ENCODE measurements at regions not wholly inside any gene's neighbourhood (a gene's known extent, or its start where the extent isn't known, plus 50 kb on each side); places are given as distances from the start of the nearest gene placed in this dataset.

DNA sequence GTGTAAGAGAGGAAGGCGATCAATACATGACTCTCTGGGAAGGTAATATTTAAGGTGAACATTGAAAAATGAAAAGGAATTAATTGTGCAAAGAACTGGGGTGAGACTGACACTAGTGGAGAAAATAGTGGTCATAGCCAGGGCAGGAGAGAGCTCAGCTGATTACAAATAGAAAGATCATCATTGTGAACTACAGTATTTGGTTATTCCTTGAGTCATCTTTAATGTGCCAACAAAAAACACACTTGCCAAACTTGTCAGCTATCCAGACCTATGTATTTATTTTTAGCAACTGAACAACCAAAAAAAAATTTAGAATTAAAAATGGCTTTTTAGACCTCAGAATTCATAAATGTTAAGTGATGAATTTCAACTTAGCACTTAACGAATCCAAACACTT, 749.8 kb upstream of the CDH9 start:
- in situ Hi-C loops (cut with MboI; ENCODE audit: low pct_ligation_motif_present in 1 of 4, low pct_unique_long_range_greater_than_20kb in 1 of 4, low sequenced_read_pairs in 3 of 4): no loop called here

DNA sequence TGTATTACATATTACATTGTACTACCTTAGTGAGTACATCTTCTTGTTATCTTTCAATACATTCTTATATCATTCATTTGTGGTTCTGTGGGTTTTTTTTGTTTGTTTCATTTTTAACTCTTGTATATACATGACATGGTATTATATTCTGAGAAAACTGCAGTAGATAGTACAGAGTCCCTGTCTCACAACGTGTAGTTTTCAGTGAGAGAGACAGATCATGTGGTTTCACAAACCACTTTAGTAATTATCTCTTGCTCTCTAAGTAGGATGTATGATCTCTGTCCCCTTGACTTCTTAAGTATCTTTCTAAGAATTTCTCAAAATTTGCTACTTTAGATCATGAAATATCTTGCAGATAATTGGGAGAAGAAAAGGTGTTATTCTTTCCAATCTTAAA, 745.9 kb upstream of the CDH9 start:
- Histone ChIP-seq H3K4me1 (no peaks in the 10 kb centered on the region), H3K36me3 (no peaks in the 10 kb centered on the region), H3K27ac (no peak overlapping the region), H3K9me3 (no peaks in the 10 kb centered on the region), H3K27me3 (no peaks in the 10 kb centered on the region), H3K4me3 (no peak overlapping the region)
- intact Hi-C loops (cut with DNase I; ENCODE audit: low total_unique reads): no loop called here
- no peak for DNase-seq
- in situ Hi-C loops (cut with MboI; ENCODE audit: low pct_ligation_motif_present in 1 of 4, low pct_unique_long_range_greater_than_20kb in 1 of 4, low sequenced_read_pairs in 3 of 4): no loop called here
- TF ChIP-seq POLR2A (IDR thresholded peaks at IDR 0.05): no peak
- TF ChIP-seq, protein P1, sequence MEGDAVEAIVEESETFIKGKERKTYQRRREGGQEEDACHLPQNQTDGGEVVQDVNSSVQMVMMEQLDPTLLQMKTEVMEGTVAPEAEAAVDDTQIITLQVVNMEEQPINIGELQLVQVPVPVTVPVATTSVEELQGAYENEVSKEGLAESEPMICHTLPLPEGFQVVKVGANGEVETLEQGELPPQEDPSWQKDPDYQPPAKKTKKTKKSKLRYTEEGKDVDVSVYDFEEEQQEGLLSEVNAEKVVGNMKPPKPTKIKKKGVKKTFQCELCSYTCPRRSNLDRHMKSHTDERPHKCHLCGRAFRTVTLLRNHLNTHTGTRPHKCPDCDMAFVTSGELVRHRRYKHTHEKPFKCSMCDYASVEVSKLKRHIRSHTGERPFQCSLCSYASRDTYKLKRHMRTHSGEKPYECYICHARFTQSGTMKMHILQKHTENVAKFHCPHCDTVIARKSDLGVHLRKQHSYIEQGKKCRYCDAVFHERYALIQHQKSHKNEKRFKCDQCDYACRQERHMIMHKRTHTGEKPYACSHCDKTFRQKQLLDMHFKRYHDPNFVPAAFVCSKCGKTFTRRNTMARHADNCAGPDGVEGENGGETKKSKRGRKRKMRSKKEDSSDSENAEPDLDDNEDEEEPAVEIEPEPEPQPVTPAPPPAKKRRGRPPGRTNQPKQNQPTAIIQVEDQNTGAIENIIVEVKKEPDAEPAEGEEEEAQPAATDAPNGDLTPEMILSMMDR (IDR thresholded peaks at IDR 0.05): no peak
- TF ChIP-seq EP300 (IDR thresholded peaks at IDR 0.05; ENCODE audit: low read depth): no peak
- TF ChIP-seq POLR2AphosphoS5 (IDR thresholded peaks at IDR 0.05): no peak
- WGBS, 2 donors (ENCODE audit: low coverage in 1 of 2): 75 to 78% methylated on average over 1 of the region's 1 CpG

More for the DNA sequence above, 749.8 kb upstream of the CDH9 start:
- no peak for DNase-seq
- 86 to 92% methylated on average over 2 of the region's 2 CpGs for WGBS, 2 donors (ENCODE audit: low coverage in 1 of 2)
- intact Hi-C loops (cut with DNase I; ENCODE audit: low total_unique reads): no loop called here
- Histone ChIP-seq H3K4me1 (no peaks in the 10 kb centered on the region), H3K4me3 (no peak overlapping the region), H3K9me3 (peaks cover 0 to 3% of the 10 kb centered on the region in 2 donors), H3K36me3 (no peaks in the 10 kb centered on the region), H3K27me3 (no peaks in the 10 kb centered on the region), H3K27ac (no peak overlapping the region)
- TF ChIP-seq EP300 (IDR thresholded peaks at IDR 0.05; ENCODE audit: low read depth) (no peak), POLR2AphosphoS5 (IDR thresholded peaks at IDR 0.05) (no peak), POLR2A (IDR thresholded peaks at IDR 0.05) (no peak)
- TF ChIP-seq, protein P1 (IDR thresholded peaks at IDR 0.05): no peak

DNA sequence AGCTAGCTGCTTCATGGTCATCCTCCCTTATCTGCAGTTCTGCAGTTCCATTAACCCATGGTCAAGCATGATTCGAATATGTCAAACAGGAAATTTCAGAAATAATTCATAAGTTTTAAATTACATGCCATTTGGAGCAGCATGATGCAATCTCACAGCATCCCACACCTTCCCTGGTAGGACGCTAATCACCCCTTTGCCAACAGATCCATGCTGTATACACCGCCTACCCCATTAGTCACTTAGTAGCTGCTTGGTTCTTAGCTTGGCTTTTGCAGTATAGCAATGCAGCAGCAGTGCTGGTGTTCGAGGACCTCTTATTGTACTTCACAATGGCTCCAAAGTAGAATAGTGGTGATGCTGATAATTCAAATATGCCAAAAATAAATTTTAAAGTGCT, 739.7 kb upstream of the CDH9 start:
- no peak for DNase-seq
- Histone ChIP-seq H3K27me3 (no peaks in the 10 kb centered on the region), H3K9me3 (peaks cover 0 to 3% of the 10 kb centered on the region in 2 donors), H3K36me3 (no peaks in the 10 kb centered on the region), H3K27ac (no peak overlapping the region), H3K4me3 (no peak overlapping the region), H3K4me1 (no peaks in the 10 kb centered on the region)
- 72% methylated on average over 4 of the region's 4 CpGs; no CpG with 5 or more reads in 1 of the 2 donors for WGBS, 2 donors (ENCODE audit: low coverage in 1 of 2)
- in situ Hi-C loops (cut with MboI; ENCODE audit: low pct_ligation_motif_present in 1 of 4, low pct_unique_long_range_greater_than_20kb in 1 of 4, low sequenced_read_pairs in 3 of 4) (no loop called here), intact Hi-C loops (cut with DNase I; ENCODE audit: low total_unique reads) (no loop called here)
- TF ChIP-seq POLR2AphosphoS5 (IDR thresholded peaks at IDR 0.05): no peak

DNA sequence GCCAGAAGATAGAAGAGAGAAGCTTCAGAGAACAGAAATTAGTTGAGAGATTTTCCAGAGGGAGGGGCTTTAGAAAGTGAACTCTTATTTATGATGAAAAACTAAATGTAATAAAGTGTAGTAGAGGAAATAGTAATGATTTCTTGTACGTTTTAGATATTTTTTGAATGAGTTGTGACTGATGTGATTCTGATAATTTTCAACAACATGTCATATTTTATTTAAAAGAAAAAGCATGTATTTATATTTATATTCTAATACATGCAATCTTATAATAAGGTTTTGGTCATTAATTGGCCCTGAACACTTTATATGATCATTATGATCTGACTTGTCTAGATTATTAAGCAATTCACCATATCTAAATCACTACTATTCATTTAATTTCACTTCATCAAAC, 735.2 kb upstream of the CDH9 start:
- Histone ChIP-seq H3K27ac (no peak overlapping the region), H3K4me3 (no peak overlapping the region), H3K27me3 (no peaks in the 10 kb centered on the region), H3K9me3 (peaks cover 0 to 3% of the 10 kb centered on the region in 2 donors), H3K4me1 (no peaks in the 10 kb centered on the region), H3K36me3 (no peaks in the 10 kb centered on the region)
- in situ Hi-C loops (cut with MboI; ENCODE audit: low pct_ligation_motif_present in 1 of 4, low pct_unique_long_range_greater_than_20kb in 1 of 4, low sequenced_read_pairs in 3 of 4) (no loop called here), intact Hi-C loops (cut with DNase I; ENCODE audit: low total_unique reads) (no loop called here)
- 31 to 62% methylated on average over 1 of the region's 1 CpG for WGBS, 2 donors (ENCODE audit: low coverage in 1 of 2)
- no peak for TF ChIP-seq POLR2A (IDR thresholded peaks at IDR 0.05)
- TF ChIP-seq, protein P1 (IDR thresholded peaks at IDR 0.05): no peak
- TF ChIP-seq EP300 (IDR thresholded peaks at IDR 0.05; ENCODE audit: low read depth): no peak
- no peak for TF ChIP-seq POLR2AphosphoS5 (IDR thresholded peaks at IDR 0.05)
- no peak for DNase-seq

DNA sequence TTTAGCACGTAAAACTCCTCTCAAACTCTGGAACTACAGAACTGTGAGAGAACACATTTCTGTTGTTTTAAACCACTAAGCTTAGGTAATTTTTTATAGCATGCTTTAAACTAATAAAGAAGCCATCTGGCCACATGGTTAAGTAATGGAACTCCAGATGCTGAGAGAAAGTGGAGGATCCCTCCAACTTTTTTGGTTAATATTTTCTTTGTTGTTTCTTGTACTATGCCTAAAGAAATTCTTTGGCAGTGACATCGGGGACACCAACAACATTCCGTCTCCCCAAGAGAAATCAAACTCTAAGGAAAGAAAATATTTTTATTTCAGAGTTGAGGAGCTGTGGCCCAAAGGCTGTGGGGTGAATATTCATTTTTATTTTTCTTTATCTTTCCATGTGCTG, 734.8 kb upstream of the CDH9 start:
- Histone ChIP-seq H3K9me3 (peaks cover 0 to 3% of the 10 kb centered on the region in 2 donors), H3K27me3 (no peaks in the 10 kb centered on the region), H3K36me3 (no peaks in the 10 kb centered on the region), H3K27ac (no peak overlapping the region), H3K4me3 (no peak overlapping the region), H3K4me1 (no peaks in the 10 kb centered on the region)
- 73 to 76% methylated on average over 3 of the region's 3 CpGs for WGBS, 2 donors (ENCODE audit: low coverage in 1 of 2)
- intact Hi-C loops (cut with DNase I; ENCODE audit: low total_unique reads) (no loop called here), in situ Hi-C loops (cut with MboI; ENCODE audit: low pct_ligation_motif_present in 1 of 4, low pct_unique_long_range_greater_than_20kb in 1 of 4, low sequenced_read_pairs in 3 of 4) (no loop called here)
- TF ChIP-seq EP300 (IDR thresholded peaks at IDR 0.05; ENCODE audit: low read depth) (no peak), POLR2A (IDR thresholded peaks at IDR 0.05) (no peak), POLR2AphosphoS5 (IDR thresholded peaks at IDR 0.05) (no peak)
- TF ChIP-seq, protein P1 (IDR thresholded peaks at IDR 0.05): no peak
- no peak for DNase-seq
